ENCODE measurements at regions not wholly inside any gene's neighbourhood (a gene's known extent, or its start where the extent isn't known, plus 50 kb on each side); places are given as distances from the start of the nearest gene placed in this dataset.
A peak's percentile ranks its signal among the peaks of the same experiment; 100 is the strongest.
"Not testable (repeated sequence)": the region's sequence is repeated elsewhere in the genome, so short reads cannot be mapped to it uniquely, and the experiment has no call there.

- no peak for DNase-seq (ENCODE audit: low read depth in 4 of 4, low spot score in 2 of 4)
These were observed 133.7 kb downstream of the ATL2 start for GRCh38 chr2:38243186-38243880.

GRCh38 chr2:38239452-38239851 is 137.6 kb downstream of the ATL2 start:
- no peak for DNase-seq (ENCODE audit: low read depth in 4 of 4, low spot score in 2 of 4)

DNA sequence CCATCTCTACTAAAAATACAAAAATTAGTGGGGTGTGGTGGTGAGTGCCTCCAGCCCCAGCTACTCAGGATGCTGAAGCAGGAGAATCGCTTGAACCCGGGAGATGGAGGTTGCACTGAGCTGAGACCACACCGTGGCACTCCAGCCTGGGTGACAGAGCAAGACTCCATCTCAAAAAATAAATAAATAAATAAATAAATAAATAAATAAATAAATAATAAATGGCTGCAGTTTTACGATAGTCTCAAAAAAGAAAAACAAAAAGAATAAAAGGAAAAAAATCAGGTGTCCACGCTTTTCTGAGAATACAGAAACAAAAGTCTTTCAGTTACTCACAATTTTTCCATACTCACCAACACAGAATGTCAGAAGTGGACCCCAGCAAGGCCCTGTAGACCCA is 138.4 kb downstream of the ATL2 start:
- DNase-seq (ENCODE audit: low read depth in 4 of 4, low spot score in 2 of 4), result not testable (repeated sequence)

- no peak for DNase-seq (ENCODE audit: low read depth in 4 of 4, low spot score in 2 of 4)
These were observed 139.8 kb downstream of the ATL2 start for GRCh38 chr2:38237311-38237710.

- DNase-seq (ENCODE audit: low read depth in 4 of 4, low spot score in 2 of 4), result no peak
These were observed 143.7 kb downstream of the ATL2 start for GRCh38 chr2:38233231-38233983.

GRCh38 chr2:38232454-38232853 is 144.6 kb downstream of the ATL2 start:
- DNase-seq (ENCODE audit: low read depth in 4 of 4, low spot score in 2 of 4), result no peak

- no peak for DNase-seq (ENCODE audit: low read depth in 4 of 4, low spot score in 2 of 4)
These were observed 146.3 kb downstream of the ATL2 start for GRCh38 chr2:38230756-38231155.

DNA sequence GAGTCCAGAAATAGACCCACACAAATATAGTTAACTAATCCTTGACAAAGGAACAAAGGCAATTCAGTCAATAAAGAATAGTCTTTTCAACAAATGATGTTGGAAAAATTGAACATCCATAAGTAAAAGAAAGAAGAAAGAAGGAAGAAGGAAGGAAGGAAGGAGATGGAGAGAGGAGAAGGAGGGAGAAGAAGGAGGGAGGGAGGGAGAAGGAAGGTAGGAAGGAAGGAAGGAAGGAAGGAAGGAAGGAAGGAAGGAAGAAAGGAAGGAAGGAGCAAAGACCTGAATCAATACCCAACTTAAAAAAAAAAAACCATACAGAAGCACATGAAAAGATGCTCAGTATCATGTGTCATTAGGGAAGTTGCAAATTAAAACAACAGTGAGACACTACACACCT is 148.3 kb downstream of the ATL2 start:
- no peak for DNase-seq (ENCODE audit: low read depth in 4 of 4, low spot score in 2 of 4)

DNA sequence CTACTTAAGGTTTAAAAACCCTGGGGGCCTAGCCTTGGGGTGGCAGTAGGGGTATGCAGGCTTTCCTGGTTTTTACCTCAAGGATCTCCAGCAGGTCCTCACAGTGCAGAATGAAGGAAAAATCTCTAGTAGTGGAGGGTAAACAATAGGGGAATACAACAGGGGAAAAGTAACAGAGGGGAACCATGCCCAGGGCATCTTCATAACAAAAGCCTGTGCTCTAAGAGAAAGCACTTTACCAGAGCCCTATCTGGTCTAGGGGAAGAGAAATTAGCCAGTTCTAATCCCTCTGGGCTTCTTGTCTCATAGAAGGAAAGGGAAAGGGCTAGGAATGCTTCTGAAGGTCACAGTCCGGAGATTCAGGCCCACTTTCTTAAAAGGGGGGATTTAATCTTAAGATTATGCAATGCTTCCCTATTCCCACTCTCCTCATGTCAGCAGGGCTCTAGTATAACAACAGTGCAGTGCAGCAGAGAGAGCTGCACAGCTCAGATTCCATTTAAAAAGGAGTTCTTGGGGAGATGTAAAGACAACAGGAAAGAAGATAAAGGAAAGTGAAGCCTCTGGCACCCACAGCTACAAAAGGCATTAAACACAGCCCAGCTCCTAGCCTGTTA is 149.0 kb upstream of the CYP1B1 start:
- DNase-seq (ENCODE audit: low read depth in 4 of 4, low spot score in 2 of 4), result no peak

GRCh38 chr2:38224181-38224580 is 148.2 kb upstream of the CYP1B1 start:
- no peak for DNase-seq (ENCODE audit: low read depth in 4 of 4, low spot score in 2 of 4)

- no peak for DNase-seq (ENCODE audit: low read depth in 4 of 4, low spot score in 2 of 4)
These were observed 147.3 kb upstream of the CYP1B1 start for GRCh38 chr2:38223256-38223655.

- no peak for DNase-seq (ENCODE audit: low read depth in 4 of 4, low spot score in 2 of 4)
These were observed 144.2 kb upstream of the CYP1B1 start for GRCh38 chr2:38220164-38220563.

DNA sequence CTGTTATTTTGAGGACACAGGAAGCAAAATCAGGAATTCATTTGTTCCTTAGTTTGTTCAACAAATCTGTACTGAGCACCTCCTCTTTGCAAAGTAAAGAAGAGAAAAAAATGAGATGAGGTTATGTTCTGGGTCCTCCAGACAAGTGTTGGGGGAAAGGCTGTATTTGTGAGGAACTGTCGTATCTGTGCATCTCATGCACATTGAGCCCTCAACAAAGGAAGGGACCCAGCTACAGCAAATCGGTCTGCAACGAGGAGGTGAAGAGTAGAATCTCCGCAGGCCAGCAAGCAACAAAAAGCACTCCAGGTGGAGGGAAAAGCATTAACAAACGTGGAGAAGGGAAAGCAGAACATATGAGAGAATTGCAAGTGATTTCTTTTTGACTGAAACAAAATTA is 143.0 kb upstream of the CYP1B1 start:
- DNase-seq (ENCODE audit: low read depth in 4 of 4, low spot score in 2 of 4), result no peak

GRCh38 chr2:38218591-38218991 is 142.6 kb upstream of the CYP1B1 start:
- DNase-seq (ENCODE audit: low read depth in 4 of 4, low spot score in 2 of 4), result no peak

- DNase-seq (ENCODE audit: low read depth in 4 of 4, low spot score in 2 of 4), result no peak
These were observed 141.6 kb upstream of the CYP1B1 start for GRCh38 chr2:38217401-38218188.

DNA sequence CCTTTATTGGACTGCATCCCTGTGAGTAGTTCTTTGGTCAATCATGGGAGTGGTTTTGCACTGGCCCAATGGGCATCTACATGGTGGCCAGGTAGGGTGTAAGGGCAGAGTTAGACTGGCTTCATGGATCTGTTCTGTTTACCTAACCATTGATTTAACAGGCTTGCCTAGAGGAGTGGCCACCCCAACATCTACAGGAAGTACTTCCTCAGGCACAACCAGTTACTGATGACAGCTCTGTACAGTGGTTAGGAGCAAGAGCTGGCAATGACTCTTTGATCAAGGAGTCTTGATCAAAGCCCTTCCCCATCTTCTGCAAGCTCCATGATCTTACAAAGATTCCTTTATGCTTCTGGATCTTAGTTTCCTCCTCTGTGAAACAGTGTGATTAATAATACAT is 140.9 kb upstream of the CYP1B1 start:
- no peak for DNase-seq (ENCODE audit: low read depth in 4 of 4, low spot score in 2 of 4)

DNA sequence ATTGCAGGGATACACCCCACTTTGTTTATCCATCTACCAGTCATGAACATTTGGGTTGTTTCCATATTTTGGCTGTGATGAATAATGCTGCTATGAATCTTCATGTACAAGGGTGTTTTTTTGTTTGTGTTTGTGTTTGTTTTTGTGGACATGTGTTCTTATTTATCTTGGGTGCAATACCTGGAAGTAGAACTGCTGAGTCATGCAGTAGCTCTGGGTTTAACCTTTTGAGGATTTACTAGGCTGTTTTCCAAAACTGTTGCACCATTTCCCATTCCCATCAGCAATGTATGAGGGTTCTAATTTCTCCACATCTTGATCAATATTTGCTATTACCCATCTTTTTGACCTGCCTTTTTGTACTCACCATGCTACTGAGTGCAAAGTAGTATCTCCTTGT is 140.0 kb upstream of the CYP1B1 start:
- no peak for DNase-seq (ENCODE audit: low read depth in 4 of 4, low spot score in 2 of 4)

- no peak for DNase-seq (ENCODE audit: low read depth in 4 of 4, low spot score in 2 of 4)
These were observed 139.6 kb upstream of the CYP1B1 start for GRCh38 chr2:38215522-38215921.

- peak in 2 of 4 donors; percentile 56 to 65 for DNase-seq (ENCODE audit: low read depth in 4 of 4, low spot score in 2 of 4)
These were observed 138.3 kb upstream of the CYP1B1 start for GRCh38 chr2:38214209-38214717.

DNA sequence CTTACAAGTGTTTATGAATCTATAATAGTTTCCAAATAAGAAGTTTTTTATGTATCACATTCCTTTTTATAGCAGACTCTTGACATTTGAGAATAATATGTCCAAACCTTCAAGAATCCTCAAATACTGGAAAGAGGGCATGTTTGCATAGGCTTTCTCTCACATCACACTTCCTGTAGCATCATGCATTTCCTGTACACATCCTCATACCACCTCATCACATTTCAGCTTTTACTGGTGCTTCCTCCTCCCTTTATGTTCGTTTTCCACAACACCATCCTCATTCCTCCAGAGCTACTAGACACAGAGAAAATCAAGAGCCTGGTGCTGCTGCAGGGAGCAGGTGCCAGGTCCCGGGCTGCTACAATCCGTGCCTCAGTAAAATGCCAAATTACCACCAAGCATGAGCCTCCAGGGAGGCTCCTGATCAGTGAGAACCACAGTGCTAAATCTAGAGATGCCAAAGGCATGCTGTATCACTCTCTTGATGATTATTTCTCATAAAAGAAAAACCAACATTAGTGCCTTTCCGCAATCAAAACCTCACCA is 137.7 kb upstream of the CYP1B1 start:
- no peak for DNase-seq (ENCODE audit: low read depth in 4 of 4, low spot score in 2 of 4)

GRCh38 chr2:38212312-38212711 is 136.4 kb upstream of the CYP1B1 start:
- no peak for DNase-seq (ENCODE audit: low read depth in 4 of 4, low spot score in 2 of 4)

Measured in left renal cortex interstitium (tissue), 4 donors.